SK-MEL-5 (cell line): ENCODE measurements at regions not wholly inside any gene's neighbourhood (a gene's known extent, or its start where the extent isn't known, plus 50 kb on each side); places are given as distances from the start of the nearest gene placed in this dataset.
A peak's percentile ranks its signal among the peaks of the same experiment; 100 is the strongest.
"Not testable (repeated sequence)": the region's sequence is repeated elsewhere in the genome, so short reads cannot be mapped to it uniquely, and the experiment has no call there.

Source experiments
- DNase-seq: peaks from one replicate; pipeline ENCODE4 v3.0.0-alpha.2; 2016; ENCODE audit warnings: low read depth, low spot score
- in situ Hi-C: cut with HindIII; loops from 2 replicates; pipeline ENCODE4 v1.10.0; 2016; ENCODE audit warnings: low sequenced_read_pairs, high pct_unique_total_duplicates, low pct_unique_long_range_greater_than_20kb

- no peak for DNase-seq
- in situ Hi-C loops: no loop called here
These were observed 60.2 kb downstream of the GLUL start for GRCh38 chr1:182331387-182331786.

- DNase-seq: no peak
- in situ Hi-C loops: no loop called here
These were observed 61.3 kb downstream of the GLUL start for GRCh38 chr1:182330303-182330702.

GRCh38 chr1:182329471-182329870, 62.1 kb downstream of the GLUL start:
- in situ Hi-C loops: no loop called here
- no peak for DNase-seq

- in situ Hi-C loops: no loop called here
- no peak for DNase-seq
These were observed 63.0 kb downstream of the GLUL start for GRCh38 chr1:182328591-182328990.

- in situ Hi-C loops: no loop called here
- no peak for DNase-seq
These were observed 66.3 kb downstream of the GLUL start for GRCh38 chr1:182325339-182325738.

GRCh38 chr1:182321532-182321931, 70.1 kb downstream of the GLUL start:
- in situ Hi-C loops, DNase-seq: not testable (repeated sequence)

- no peak for DNase-seq
- in situ Hi-C loops: no loop called here
These were observed 73.9 kb downstream of the GLUL start for GRCh38 chr1:182317611-182318161.

GRCh38 chr1:182316454-182316853, 75.1 kb downstream of the GLUL start:
- DNase-seq, in situ Hi-C loops: not testable (repeated sequence)

- DNase-seq: no peak
- in situ Hi-C loops: no loop called here
These were observed 76.4 kb downstream of the GLUL start for GRCh38 chr1:182315167-182315556.

- in situ Hi-C loops: no loop called here
- no peak for DNase-seq
These were observed 81.8 kb downstream of the GLUL start for GRCh38 chr1:182309631-182310351.

- DNase-seq: no peak
- in situ Hi-C loops: no loop called here
These were observed 82.8 kb downstream of the GLUL start for GRCh38 chr1:182308826-182309225.

- in situ Hi-C loops, DNase-seq: not testable (repeated sequence)
These were observed 84.1 kb downstream of the GLUL start for GRCh38 chr1:182307486-182307885.

- no peak for DNase-seq
- in situ Hi-C loops: no loop called here
These were observed 85.7 kb downstream of the GLUL start for GRCh38 chr1:182305861-182306260.

GRCh38 chr1:182304627-182305026, 87.0 kb downstream of the GLUL start:
- in situ Hi-C loops: no loop called here
- no peak for DNase-seq

GRCh38 chr1:182304218-182304617, 87.4 kb downstream of the GLUL start:
- in situ Hi-C loops: no loop called here
- no peak for DNase-seq

- in situ Hi-C loops: no loop called here
- DNase-seq: no peak
These were observed 87.8 kb downstream of the GLUL start for GRCh38 chr1:182303778-182304177.

- DNase-seq: peak; percentile 98
These were observed 90.0 kb downstream of the GLUL start for GRCh38 chr1:182301467-182302198.

GRCh38 chr1:182301026-182301436, 90.6 kb downstream of the GLUL start:
- in situ Hi-C loops: no loop called here
- DNase-seq: no peak

More at GRCh38 chr1:182301467-182302198, 90.0 kb downstream of the GLUL start:
- in situ Hi-C loops: no loop called here
